ENCODE measurements at regions not wholly inside any gene's neighbourhood (a gene's known extent, or its start where the extent isn't known, plus 50 kb on each side); places are given as distances from the start of the nearest gene placed in this dataset.

GRCh38 chr20:7689151-7689550, 251.1 kb downstream of the HAO1 start:
- no peak overlapping the region for H3K27ac ChIP-seq (ENCODE audit: low read length)
- H3K4me1 ChIP-seq (ENCODE audit: control insufficient read depth, insufficient read depth, low read length) = no peaks in the 10 kb centered on the region
- H3K27me3 ChIP-seq (ENCODE audit: control insufficient read depth in 1 of 2, insufficient read depth in 2 of 2, low read length in 2 of 2) = no peaks in the 10 kb centered on the region
- no peaks in the 10 kb centered on the region for H3K9me3 ChIP-seq (ENCODE audit: control insufficient read depth in 2 of 2, low read length in 2 of 2)
- H3K4me3 ChIP-seq (ENCODE audit: low read length in 2 of 2) = no peak overlapping the region
- H3K36me3 ChIP-seq (ENCODE audit: control insufficient read depth in 2 of 2, insufficient read depth in 2 of 2, low read length in 2 of 2) = no peaks in the 10 kb centered on the region
- no peak overlapping the region for H3K9ac ChIP-seq (ENCODE audit: low read length in 2 of 2)

DNA sequence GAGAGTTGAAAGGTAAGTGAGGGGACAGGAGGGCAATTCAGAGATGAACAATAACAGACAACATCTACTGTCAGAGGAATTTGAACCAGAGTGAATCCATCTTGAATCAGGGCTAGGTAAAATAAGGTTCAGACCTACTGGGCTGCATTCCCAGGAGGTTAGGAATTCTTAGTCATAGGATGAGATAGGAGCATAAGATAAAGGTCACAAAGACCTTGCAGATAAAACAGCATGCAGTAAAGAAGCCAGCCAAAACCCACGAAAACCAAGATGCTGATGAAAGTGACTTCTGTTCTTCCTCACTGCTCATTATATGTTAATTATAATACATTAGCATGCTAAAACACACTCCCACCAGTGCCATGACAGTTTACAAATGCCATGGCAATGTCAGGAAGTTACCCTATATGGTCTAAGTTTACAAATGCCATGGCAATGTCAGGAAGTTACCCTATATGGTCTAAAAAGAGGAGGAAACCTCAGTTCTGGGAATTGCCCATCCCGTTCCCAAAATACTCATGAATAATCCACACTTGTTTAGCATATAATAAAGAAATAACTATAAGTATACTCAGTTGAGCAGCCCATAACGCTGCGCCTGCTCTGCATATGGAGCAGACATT, 248.5 kb downstream of the HAO1 start:
- Histone ChIP-seq H3K4me1 (ENCODE audit: control insufficient read depth, insufficient read depth, low read length) (no peaks in the 10 kb centered on the region), H3K27me3 (ENCODE audit: control insufficient read depth in 1 of 2, insufficient read depth in 2 of 2, low read length in 2 of 2) (no peaks in the 10 kb centered on the region), H3K27ac (ENCODE audit: low read length) (no peak overlapping the region), H3K4me3 (ENCODE audit: low read length in 2 of 2) (no peak overlapping the region), H3K36me3 (ENCODE audit: control insufficient read depth in 2 of 2, insufficient read depth in 2 of 2, low read length in 2 of 2) (no peaks in the 10 kb centered on the region), H3K9ac (ENCODE audit: low read length in 2 of 2) (no peak overlapping the region), H3K9me3 (ENCODE audit: control insufficient read depth in 2 of 2, low read length in 2 of 2) (no peaks in the 10 kb centered on the region)

DNA sequence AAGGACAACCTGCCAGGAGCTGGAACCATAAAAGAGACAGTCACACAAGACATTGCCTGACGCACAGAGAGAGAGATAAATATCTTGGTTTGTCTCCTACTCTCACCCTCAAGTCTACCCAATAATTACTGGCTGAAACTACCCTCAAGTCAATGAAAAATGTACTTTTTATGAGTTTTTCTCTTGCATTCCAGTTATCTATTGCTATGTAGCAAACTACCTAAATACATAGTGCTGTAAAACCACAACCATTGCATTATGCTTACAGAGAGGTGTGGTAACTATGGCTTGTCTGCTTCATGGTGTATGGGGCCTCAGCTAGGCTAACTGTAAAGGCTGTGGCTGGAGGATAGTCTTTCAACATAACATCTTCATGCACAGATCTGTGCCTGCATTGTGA, 247.8 kb downstream of the HAO1 start:
- H3K9ac ChIP-seq (ENCODE audit: low read length in 2 of 2) = no peak overlapping the region
- H3K36me3 ChIP-seq (ENCODE audit: control insufficient read depth in 2 of 2, insufficient read depth in 2 of 2, low read length in 2 of 2) = no peaks in the 10 kb centered on the region
- H3K4me1 ChIP-seq (ENCODE audit: control insufficient read depth, insufficient read depth, low read length) = no peaks in the 10 kb centered on the region
- H3K9me3 ChIP-seq (ENCODE audit: control insufficient read depth in 2 of 2, low read length in 2 of 2) = no peaks in the 10 kb centered on the region
- H3K27me3 ChIP-seq (ENCODE audit: control insufficient read depth in 1 of 2, insufficient read depth in 2 of 2, low read length in 2 of 2) = no peaks in the 10 kb centered on the region
- H3K4me3 ChIP-seq (ENCODE audit: low read length in 2 of 2) = no peak overlapping the region
- no peak overlapping the region for H3K27ac ChIP-seq (ENCODE audit: low read length)

DNA sequence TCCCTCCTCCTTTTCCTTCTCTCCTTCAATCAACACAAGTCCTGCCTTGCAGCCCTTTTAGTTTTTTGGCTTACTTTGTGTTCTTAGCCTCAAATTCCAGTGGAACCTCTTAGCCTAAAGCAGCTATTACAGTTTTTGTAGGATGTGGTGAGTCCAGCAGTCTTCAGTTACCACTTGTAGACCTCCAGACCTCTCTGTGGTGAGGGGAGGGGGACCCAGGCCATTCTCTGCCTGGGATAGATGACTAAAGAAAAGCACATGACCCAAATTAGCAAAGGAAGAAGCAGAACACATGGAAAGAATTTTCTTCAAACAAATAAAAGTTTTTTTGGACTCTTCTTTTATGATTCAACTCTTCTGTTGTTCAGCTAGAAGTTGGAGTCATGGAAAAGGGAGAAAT, 246.5 kb downstream of the HAO1 start:
- Histone ChIP-seq H3K36me3 (ENCODE audit: control insufficient read depth in 2 of 2, insufficient read depth in 2 of 2, low read length in 2 of 2) (no peaks in the 10 kb centered on the region), H3K27me3 (ENCODE audit: control insufficient read depth in 1 of 2, insufficient read depth in 2 of 2, low read length in 2 of 2) (no peaks in the 10 kb centered on the region), H3K9me3 (ENCODE audit: control insufficient read depth in 2 of 2, low read length in 2 of 2) (no peaks in the 10 kb centered on the region), H3K4me3 (ENCODE audit: low read length in 2 of 2) (no peak overlapping the region), H3K9ac (ENCODE audit: low read length in 2 of 2) (no peak overlapping the region), H3K4me1 (ENCODE audit: control insufficient read depth, insufficient read depth, low read length) (no peaks in the 10 kb centered on the region), H3K27ac (ENCODE audit: low read length) (no peak overlapping the region)

GRCh38 chr20:7695051-7695495, 245.2 kb downstream of the HAO1 start:
- no peak overlapping the region for H3K9ac ChIP-seq (ENCODE audit: low read length in 2 of 2)
- no peaks in the 10 kb centered on the region for H3K27me3 ChIP-seq (ENCODE audit: control insufficient read depth in 1 of 2, insufficient read depth in 2 of 2, low read length in 2 of 2)
- no peaks in the 10 kb centered on the region for H3K9me3 ChIP-seq (ENCODE audit: control insufficient read depth in 2 of 2, low read length in 2 of 2)
- H3K4me1 ChIP-seq (ENCODE audit: control insufficient read depth, insufficient read depth, low read length) = no peaks in the 10 kb centered on the region
- no peaks in the 10 kb centered on the region for H3K36me3 ChIP-seq (ENCODE audit: control insufficient read depth in 2 of 2, insufficient read depth in 2 of 2, low read length in 2 of 2)
- H3K4me3 ChIP-seq (ENCODE audit: low read length in 2 of 2) = no peak overlapping the region
- no peak overlapping the region for H3K27ac ChIP-seq (ENCODE audit: low read length)

GRCh38 chr20:7695635-7696034, 244.6 kb downstream of the HAO1 start:
- Histone ChIP-seq H3K9me3 (ENCODE audit: control insufficient read depth in 2 of 2, low read length in 2 of 2) (no peaks in the 10 kb centered on the region), H3K4me3 (ENCODE audit: low read length in 2 of 2) (no peak overlapping the region), H3K9ac (ENCODE audit: low read length in 2 of 2) (no peak overlapping the region), H3K27ac (ENCODE audit: low read length) (no peak overlapping the region), H3K4me1 (ENCODE audit: control insufficient read depth, insufficient read depth, low read length) (no peaks in the 10 kb centered on the region), H3K27me3 (ENCODE audit: control insufficient read depth in 1 of 2, insufficient read depth in 2 of 2, low read length in 2 of 2) (no peaks in the 10 kb centered on the region), H3K36me3 (ENCODE audit: control insufficient read depth in 2 of 2, insufficient read depth in 2 of 2, low read length in 2 of 2) (no peaks in the 10 kb centered on the region)

GRCh38 chr20:7696311-7696710, 243.9 kb downstream of the HAO1 start:
- Histone ChIP-seq H3K4me3 (ENCODE audit: low read length in 2 of 2) (no peak overlapping the region), H3K9me3 (ENCODE audit: control insufficient read depth in 2 of 2, low read length in 2 of 2) (no peaks in the 10 kb centered on the region), H3K4me1 (ENCODE audit: control insufficient read depth, insufficient read depth, low read length) (no peaks in the 10 kb centered on the region), H3K36me3 (ENCODE audit: control insufficient read depth in 2 of 2, insufficient read depth in 2 of 2, low read length in 2 of 2) (no peaks in the 10 kb centered on the region), H3K27ac (ENCODE audit: low read length) (no peak overlapping the region), H3K9ac (ENCODE audit: low read length in 2 of 2) (no peak overlapping the region), H3K27me3 (ENCODE audit: control insufficient read depth in 1 of 2, insufficient read depth in 2 of 2, low read length in 2 of 2) (no peaks in the 10 kb centered on the region)

DNA sequence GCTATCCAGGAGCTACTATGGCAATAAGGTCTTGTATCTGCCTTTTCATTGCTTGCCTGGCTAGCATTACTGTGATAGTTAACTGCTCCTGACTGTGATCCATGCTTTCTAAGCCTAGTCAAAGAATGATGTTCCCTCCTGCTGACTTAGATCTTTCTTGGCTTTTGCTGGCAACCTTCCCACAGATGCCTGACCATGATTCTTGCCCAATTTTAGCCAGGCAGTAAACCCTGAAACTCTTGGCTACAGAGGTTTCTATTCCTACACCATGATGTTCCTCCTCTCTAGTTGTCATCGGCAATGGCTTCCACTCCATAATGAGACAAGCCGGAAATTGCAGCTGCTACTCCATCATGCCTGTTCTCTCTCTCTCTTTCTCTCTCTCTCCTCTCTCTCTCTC, 238.1 kb downstream of the HAO1 start:
- Histone ChIP-seq H3K4me1 (ENCODE audit: control insufficient read depth, insufficient read depth, low read length) (no peaks in the 10 kb centered on the region), H3K27ac (ENCODE audit: low read length) (no peak overlapping the region), H3K4me3 (ENCODE audit: low read length in 2 of 2) (no peak overlapping the region), H3K9ac (ENCODE audit: low read length in 2 of 2) (no peak overlapping the region), H3K9me3 (ENCODE audit: control insufficient read depth in 2 of 2, low read length in 2 of 2) (no peaks in the 10 kb centered on the region), H3K36me3 (ENCODE audit: control insufficient read depth in 2 of 2, insufficient read depth in 2 of 2, low read length in 2 of 2) (no peaks in the 10 kb centered on the region), H3K27me3 (ENCODE audit: control insufficient read depth in 1 of 2, insufficient read depth in 2 of 2, low read length in 2 of 2) (no peaks in the 10 kb centered on the region)

DNA sequence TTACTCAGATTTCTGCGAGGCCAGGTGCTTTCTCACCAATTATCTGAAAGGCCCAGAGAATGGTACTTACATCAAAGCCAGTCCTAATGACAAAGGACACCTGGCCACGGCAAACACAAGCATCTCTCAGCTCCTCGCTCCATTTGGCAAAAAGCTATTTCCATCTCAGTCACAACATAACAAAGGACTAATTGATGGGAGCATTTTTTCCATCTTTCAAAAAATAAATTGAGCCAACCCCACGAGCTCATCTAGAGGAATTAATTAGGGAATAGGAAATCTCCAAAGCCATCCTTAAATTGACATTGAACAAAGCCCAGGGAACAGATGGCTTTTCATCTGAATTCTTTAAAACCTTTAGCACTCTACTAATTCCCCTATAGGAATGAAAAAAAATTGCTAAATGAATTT, 236.7 kb downstream of the HAO1 start:
- H3K4me3 ChIP-seq (ENCODE audit: low read length in 2 of 2) = no peak overlapping the region
- H3K27me3 ChIP-seq (ENCODE audit: control insufficient read depth in 1 of 2, insufficient read depth in 2 of 2, low read length in 2 of 2) = no peaks in the 10 kb centered on the region
- no peak overlapping the region for H3K9ac ChIP-seq (ENCODE audit: low read length in 2 of 2)
- no peaks in the 10 kb centered on the region for H3K4me1 ChIP-seq (ENCODE audit: control insufficient read depth, insufficient read depth, low read length)
- H3K27ac ChIP-seq (ENCODE audit: low read length) = no peak overlapping the region
- no peaks in the 10 kb centered on the region for H3K9me3 ChIP-seq (ENCODE audit: control insufficient read depth in 2 of 2, low read length in 2 of 2)
- H3K36me3 ChIP-seq (ENCODE audit: control insufficient read depth in 2 of 2, insufficient read depth in 2 of 2, low read length in 2 of 2) = no peaks in the 10 kb centered on the region

DNA sequence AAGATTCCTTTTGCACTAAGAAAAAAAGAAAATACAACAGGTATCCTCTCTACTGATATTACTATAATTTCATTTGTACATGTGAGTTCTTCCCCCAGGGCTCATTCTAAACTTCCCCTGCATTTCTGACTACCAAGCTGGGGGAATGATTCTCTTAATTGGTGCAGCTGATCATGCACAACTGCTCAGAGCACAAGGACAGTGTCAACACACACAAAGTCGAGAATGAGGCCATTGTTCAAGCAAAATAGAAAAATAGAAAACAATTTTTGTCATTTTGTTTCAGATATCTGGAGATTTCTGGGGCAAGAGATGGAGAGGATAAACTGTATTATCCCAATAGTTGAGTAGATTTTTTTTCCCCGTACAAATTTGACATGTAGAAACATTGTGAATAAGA, 236.3 kb downstream of the HAO1 start:
- Histone ChIP-seq H3K9ac (ENCODE audit: low read length in 2 of 2) (no peak overlapping the region), H3K4me1 (ENCODE audit: control insufficient read depth, insufficient read depth, low read length) (no peaks in the 10 kb centered on the region), H3K27me3 (ENCODE audit: control insufficient read depth in 1 of 2, insufficient read depth in 2 of 2, low read length in 2 of 2) (no peaks in the 10 kb centered on the region), H3K36me3 (ENCODE audit: control insufficient read depth in 2 of 2, insufficient read depth in 2 of 2, low read length in 2 of 2) (no peaks in the 10 kb centered on the region), H3K9me3 (ENCODE audit: control insufficient read depth in 2 of 2, low read length in 2 of 2) (no peaks in the 10 kb centered on the region), H3K27ac (ENCODE audit: low read length) (no peak overlapping the region), H3K4me3 (ENCODE audit: low read length in 2 of 2) (no peak overlapping the region)

DNA sequence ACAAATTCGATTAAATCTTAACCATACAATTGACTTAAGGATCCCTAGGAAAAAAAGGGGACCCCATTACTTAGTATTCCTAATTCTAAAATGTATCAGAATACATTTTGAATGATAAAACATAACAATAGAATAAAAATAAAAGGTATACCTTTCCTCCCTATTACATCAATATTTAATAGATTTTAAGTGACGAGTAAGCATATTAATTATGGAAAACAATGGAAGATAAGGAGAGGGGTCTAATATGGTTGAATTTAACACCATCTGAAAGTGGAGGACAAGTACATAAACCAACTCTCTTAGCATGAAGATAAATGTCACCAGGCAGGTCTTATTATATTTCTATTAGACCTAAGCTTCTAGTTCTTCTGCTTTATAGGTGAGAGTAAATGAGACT, 232.1 kb downstream of the HAO1 start:
- H3K4me1 ChIP-seq (ENCODE audit: control insufficient read depth, insufficient read depth, low read length) = no peaks in the 10 kb centered on the region
- no peak overlapping the region for H3K4me3 ChIP-seq (ENCODE audit: low read length in 2 of 2)
- H3K27me3 ChIP-seq (ENCODE audit: control insufficient read depth in 1 of 2, insufficient read depth in 2 of 2, low read length in 2 of 2) = no peaks in the 10 kb centered on the region
- H3K27ac ChIP-seq (ENCODE audit: low read length) = no peak overlapping the region
- no peak overlapping the region for H3K9ac ChIP-seq (ENCODE audit: low read length in 2 of 2)
- H3K36me3 ChIP-seq (ENCODE audit: control insufficient read depth in 2 of 2, insufficient read depth in 2 of 2, low read length in 2 of 2) = no peaks in the 10 kb centered on the region
- no peaks in the 10 kb centered on the region for H3K9me3 ChIP-seq (ENCODE audit: control insufficient read depth in 2 of 2, low read length in 2 of 2)
